NB4 (cell line): ENCODE measurements at regions not wholly inside any gene's neighbourhood (a gene's known extent, or its start where the extent isn't known, plus 50 kb on each side); places are given as distances from the start of the nearest gene placed in this dataset.
"Not testable (repeated sequence)": the region's sequence is repeated elsewhere in the genome, so short reads cannot be mapped to it uniquely, and the experiment has no call there.

ENCODE experiments used
- CTCF ChIP-seq: IDR thresholded peaks from one replicate; pipeline ENCODE4 v1.5.1; 2012; ENCODE audit warnings: low read depth, low read length
- MYC ChIP-seq: IDR thresholded peaks from 2 replicates; pipeline ENCODE4 v1.6.1; 2011; ENCODE audit warnings: low read depth, low read length
- POLR2A ChIP-seq: IDR thresholded peaks from 2 replicates; pipeline ENCODE4 v1.6.1; 2011; ENCODE audit warnings: mild to moderate bottlenecking; ENCODE audit not compliant: insufficient read length; ENCODE audit errors: extremely low read depth

- TF ChIP-seq CTCF, MYC, POLR2A: not testable (repeated sequence)
Observed at GRCh38 chr9:129443515-129444164, 177.3 kb downstream of the C9orf50 start.
